Ovary (tissue), 3 donors: ENCODE measurements at regions not wholly inside any gene's neighbourhood (a gene's known extent, or its start where the extent isn't known, plus 50 kb on each side); places are given as distances from the start of the nearest gene placed in this dataset.

Experiments used
- CTCF ChIP-seq, 3 donors: fragments of 450-650 bp in 2 of 3; fragments of 200-600 bp in 1 of 3; IDR thresholded peaks; one replicate each; pipeline versions ENCODE4 v1.5.1 to v1.8.0; 2016 to 2022; ENCODE audit warnings: antibody characterized with exemption in 3 of 3, mild to moderate bottlenecking in 1 of 3
- EP300 ChIP-seq: sonication (generic); formaldehyde crosslinking; IDR thresholded peaks from one replicate; pipeline ENCODE4 v1.6.1; 2017; ENCODE audit warnings: antibody characterized with exemption
- POLR2A ChIP-seq: fragments of 450-650 bp; IDR thresholded peaks from one replicate; pipeline ENCODE4 v1.6.1; 2017; ENCODE audit warnings: antibody characterized with exemption, mild to moderate bottlenecking, moderate library complexity
- donor health status: DM: no; HTN: no; CAD: no.

- TF ChIP-seq CTCF (IDR thresholded peaks at IDR 0.05): no peak
- no peak for TF ChIP-seq EP300
- TF ChIP-seq POLR2A: no peak
Measured at GRCh38 chr12:116420227-116420880, 138.8 kb upstream of the MAP1LC3B2 start.
